Lower leg skin (tissue), 3 donors: ENCODE measurements at regions not wholly inside any gene's neighbourhood (a gene's known extent, or its start where the extent isn't known, plus 50 kb on each side); places are given as distances from the start of the nearest gene placed in this dataset.

Experiments
- POLR2A ChIP-seq, 2 donors: fragments of 450-650 bp; IDR thresholded peaks; one replicate each; pipeline ENCODE4 v1.6.1; 2016 to 2017; ENCODE audit warnings: antibody characterized with exemption in 2 of 2, mild to moderate bottlenecking in 1 of 2, moderate library complexity in 1 of 2
- TF ChIP-seq, protein P1 (sequence below), 3 donors: fragments of 450-650 bp; IDR thresholded peaks; one replicate each; pipeline ENCODE4 v1.5.1; 2016; ENCODE audit warnings: antibody characterized with exemption in 3 of 3, mild to moderate bottlenecking in 3 of 3, moderate library complexity in 2 of 3

GRCh38 chr10:125549653-125550052, 133.3 kb downstream of the TEX36 start:
- TF ChIP-seq, protein P1, sequence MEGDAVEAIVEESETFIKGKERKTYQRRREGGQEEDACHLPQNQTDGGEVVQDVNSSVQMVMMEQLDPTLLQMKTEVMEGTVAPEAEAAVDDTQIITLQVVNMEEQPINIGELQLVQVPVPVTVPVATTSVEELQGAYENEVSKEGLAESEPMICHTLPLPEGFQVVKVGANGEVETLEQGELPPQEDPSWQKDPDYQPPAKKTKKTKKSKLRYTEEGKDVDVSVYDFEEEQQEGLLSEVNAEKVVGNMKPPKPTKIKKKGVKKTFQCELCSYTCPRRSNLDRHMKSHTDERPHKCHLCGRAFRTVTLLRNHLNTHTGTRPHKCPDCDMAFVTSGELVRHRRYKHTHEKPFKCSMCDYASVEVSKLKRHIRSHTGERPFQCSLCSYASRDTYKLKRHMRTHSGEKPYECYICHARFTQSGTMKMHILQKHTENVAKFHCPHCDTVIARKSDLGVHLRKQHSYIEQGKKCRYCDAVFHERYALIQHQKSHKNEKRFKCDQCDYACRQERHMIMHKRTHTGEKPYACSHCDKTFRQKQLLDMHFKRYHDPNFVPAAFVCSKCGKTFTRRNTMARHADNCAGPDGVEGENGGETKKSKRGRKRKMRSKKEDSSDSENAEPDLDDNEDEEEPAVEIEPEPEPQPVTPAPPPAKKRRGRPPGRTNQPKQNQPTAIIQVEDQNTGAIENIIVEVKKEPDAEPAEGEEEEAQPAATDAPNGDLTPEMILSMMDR (IDR thresholded peaks at IDR 0.05), result no peak
- TF ChIP-seq POLR2A (IDR thresholded peaks at IDR 0.05), result no peak
